Upper lobe of left lung (tissue), 4 donors: ENCODE measurements at regions not wholly inside any gene's neighbourhood (a gene's known extent, or its start where the extent isn't known, plus 50 kb on each side); places are given as distances from the start of the nearest gene placed in this dataset.
"Not testable (repeated sequence)": the region's sequence is repeated elsewhere in the genome, so short reads cannot be mapped to it uniquely, and the experiment has no call there.

ENCODE experiments used
- POLR2A ChIP-seq, 4 donors: fragments of 450-650 bp; IDR thresholded peaks; one replicate each; pipeline ENCODE4 v1.5.1; 2016 to 2017; ENCODE audit warnings: antibody characterized with exemption in 4 of 4, mild to moderate bottlenecking in 2 of 4
- POLR2AphosphoS5 ChIP-seq, 2 donors: sonication (generic); formaldehyde crosslinking; IDR thresholded peaks; one replicate each; pipeline ENCODE4 v1.5.1; 2017; ENCODE audit warnings: antibody characterized with exemption in 2 of 2
- TF ChIP-seq, protein P1 (sequence below), 6 experiments: fragments of 450-650 bp in 4 of 6; fragments of 200-600 bp in 2 of 6; sonication (generic) in 2 of 6; IDR thresholded peaks; one replicate each; pipeline ENCODE4 v1.5.1; 2016 to 2019; ENCODE audit warnings: antibody characterized with exemption in 6 of 6

DNA sequence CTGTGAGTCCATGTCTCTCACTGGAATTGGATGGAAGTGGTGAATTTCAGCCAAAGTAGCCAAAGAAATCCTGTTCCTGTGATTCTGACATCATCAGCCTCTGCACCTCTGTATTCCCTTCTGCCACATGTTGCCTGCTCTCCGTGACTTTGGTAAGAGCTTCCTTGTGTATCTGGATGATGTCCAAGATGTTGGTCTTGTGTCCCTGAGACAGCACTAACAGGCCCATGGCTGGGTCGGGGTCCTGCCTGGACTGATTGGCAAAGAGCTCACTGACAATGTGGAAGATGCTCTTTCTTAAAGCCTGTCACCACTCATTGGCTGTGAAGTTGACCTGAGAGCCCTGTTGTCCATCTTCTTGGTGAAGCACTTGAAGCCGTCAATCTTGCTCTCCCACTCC lies 247.3 kb downstream of the CWH43 start:
- TF ChIP-seq, protein P1, sequence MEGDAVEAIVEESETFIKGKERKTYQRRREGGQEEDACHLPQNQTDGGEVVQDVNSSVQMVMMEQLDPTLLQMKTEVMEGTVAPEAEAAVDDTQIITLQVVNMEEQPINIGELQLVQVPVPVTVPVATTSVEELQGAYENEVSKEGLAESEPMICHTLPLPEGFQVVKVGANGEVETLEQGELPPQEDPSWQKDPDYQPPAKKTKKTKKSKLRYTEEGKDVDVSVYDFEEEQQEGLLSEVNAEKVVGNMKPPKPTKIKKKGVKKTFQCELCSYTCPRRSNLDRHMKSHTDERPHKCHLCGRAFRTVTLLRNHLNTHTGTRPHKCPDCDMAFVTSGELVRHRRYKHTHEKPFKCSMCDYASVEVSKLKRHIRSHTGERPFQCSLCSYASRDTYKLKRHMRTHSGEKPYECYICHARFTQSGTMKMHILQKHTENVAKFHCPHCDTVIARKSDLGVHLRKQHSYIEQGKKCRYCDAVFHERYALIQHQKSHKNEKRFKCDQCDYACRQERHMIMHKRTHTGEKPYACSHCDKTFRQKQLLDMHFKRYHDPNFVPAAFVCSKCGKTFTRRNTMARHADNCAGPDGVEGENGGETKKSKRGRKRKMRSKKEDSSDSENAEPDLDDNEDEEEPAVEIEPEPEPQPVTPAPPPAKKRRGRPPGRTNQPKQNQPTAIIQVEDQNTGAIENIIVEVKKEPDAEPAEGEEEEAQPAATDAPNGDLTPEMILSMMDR (IDR thresholded peaks at IDR 0.05) = not testable (repeated sequence)
- not testable (repeated sequence) for TF ChIP-seq POLR2A, POLR2AphosphoS5 (IDR thresholded peaks at IDR 0.05)
